Endothelial cell of hepatic sinusoid (primary cell): ENCODE measurements at regions not wholly inside any gene's neighbourhood (a gene's known extent, or its start where the extent isn't known, plus 50 kb on each side); places are given as distances from the start of the nearest gene placed in this dataset.

Experiments used
- in situ Hi-C: cut with HindIII; loops from 2 replicates; pipeline ENCODE4 v1.10.0; 2017; ENCODE audit warnings: low sequenced_read_pairs

DNA sequence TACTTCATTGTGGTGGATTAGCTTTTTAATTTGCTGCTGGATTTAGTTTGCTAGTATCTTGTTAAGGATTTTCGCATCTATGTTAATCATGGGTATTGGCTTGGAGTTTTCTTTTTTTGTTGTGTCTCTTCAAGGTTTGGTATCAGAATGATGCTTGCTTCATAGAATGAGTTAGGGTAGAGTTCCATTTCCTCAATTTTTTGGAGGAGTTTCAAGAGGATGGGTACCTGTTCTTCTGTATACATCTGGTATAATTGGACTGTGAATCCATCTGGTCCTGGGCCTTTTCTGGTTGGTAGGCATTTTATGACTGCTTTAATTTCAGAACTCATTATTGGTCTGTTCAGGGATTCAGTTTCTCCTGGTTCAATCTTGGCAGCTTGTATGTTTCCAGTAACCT lies 335.6 kb downstream of the EDEM1 start:
- in situ Hi-C loops = no loop called here

DNA sequence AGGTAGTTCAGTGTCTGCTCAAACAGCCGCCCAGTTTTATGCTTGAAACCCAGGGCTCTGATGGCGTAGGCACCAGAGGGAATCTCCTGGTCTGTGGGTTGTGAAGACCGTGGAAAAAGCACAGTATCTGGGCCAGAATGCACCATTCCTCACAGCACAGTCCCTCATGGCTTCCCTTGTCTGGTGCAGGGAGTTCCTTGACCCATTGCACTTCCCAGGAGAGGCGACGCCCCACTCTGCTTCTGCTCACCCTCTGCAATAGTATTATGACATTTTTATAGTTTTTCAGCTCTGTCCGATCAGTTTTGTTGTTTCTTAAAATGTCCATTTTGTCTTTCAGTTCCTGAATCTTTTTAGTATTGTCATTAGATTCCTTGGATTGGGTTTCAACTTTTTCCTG lies 343.5 kb downstream of the EDEM1 start:
- in situ Hi-C loops = no loop called here

DNA sequence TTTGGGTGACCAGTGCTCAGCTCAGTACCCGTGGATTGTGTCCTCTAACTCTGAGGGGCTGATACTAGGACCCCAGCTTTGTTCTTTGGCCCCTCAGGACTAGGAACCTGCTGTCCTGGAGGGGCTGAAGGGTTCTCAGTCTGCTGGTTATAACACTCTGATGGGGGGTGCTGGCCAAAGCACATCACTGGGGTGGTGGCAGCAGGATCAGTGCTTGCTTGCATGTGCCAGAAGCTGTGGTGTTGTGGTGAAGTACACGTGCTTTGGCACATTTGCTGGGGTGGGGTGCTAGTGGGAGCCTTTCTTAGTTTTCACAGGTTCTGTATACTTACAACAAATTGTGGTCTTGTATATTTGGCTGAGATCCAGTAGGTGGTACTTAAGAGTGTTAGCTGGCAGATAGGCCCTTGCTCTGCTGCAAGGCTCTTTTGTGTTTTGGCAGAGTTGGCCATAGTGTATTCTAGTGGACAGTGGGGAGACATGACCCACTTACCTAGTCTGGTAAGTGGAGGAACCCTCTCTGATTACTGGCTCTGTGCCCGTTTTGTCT lies 344.3 kb downstream of the EDEM1 start:
- in situ Hi-C loops = no loop called here

DNA sequence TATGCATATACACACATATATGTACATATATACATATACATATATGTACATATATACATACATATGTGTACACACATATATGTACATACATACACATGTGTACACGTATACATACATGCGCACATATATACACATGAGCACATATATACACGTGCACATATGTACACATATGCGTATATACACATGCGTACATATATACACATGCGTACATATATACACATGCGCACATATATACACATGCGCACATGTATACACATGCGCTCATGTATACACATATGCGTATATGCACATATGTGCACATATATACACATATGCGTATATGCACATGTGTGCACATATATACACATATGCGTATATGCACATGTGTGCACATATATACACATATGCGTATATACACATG lies 353.0 kb downstream of the EDEM1 start:
- in situ Hi-C loops = no loop called here

DNA sequence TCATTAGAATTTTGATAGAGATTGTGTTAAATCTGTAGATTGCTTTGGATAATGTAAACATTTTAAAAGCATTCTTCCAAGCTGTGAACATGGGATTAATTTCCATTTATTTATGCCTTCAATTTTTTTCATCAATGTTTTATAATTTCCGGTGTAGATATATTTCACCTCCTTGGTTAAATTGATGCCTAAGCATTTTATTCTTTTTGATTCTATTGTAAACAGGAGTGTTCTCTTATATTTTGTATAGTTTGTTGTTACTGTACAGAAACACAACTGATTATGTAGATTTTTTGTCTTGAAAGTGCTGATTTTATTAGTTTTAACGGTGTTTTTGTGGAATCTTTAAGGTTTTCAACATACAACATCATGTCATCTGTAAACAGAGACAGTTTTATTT lies 355.0 kb downstream of the EDEM1 start:
- in situ Hi-C loops = no loop called here

DNA sequence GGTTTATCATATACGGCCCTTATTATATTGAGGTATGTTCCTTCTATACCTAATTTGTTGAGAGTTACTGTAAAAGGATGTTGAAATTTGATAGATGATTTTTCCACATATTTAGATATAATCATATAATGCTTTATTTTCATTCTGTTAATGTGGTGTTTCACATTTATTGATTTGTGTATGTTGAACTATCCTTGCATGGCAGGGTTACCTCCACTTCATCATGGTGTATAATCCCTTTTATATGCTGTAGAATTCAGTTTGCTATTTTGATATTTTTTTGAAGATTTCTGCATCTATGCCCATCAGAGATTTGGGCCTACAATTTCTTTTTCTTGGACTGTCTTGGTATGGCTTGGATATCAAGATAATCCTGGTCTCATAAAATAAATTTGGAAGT lies 355.5 kb downstream of the EDEM1 start:
- in situ Hi-C loops = no loop called here

DNA sequence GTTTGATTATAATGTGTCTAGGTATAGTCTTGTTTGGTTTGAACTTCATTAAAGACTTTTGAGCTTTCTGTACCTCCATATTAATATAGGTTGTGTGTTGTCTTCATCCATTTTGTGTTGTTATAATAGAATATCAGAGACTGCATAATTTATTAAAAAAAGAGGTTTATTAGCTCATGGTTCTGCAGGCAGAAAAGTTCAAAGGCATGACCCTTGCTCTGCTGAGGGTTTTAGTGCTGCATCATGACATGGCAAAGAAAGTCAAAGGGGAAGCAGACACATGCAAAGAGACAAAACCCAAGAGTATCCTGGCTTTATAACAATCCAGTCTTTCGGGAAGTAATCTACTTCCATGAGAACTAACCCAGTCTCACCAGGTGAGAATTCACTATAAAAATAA lies 358.2 kb downstream of the EDEM1 start:
- in situ Hi-C loops = no loop called here

DNA sequence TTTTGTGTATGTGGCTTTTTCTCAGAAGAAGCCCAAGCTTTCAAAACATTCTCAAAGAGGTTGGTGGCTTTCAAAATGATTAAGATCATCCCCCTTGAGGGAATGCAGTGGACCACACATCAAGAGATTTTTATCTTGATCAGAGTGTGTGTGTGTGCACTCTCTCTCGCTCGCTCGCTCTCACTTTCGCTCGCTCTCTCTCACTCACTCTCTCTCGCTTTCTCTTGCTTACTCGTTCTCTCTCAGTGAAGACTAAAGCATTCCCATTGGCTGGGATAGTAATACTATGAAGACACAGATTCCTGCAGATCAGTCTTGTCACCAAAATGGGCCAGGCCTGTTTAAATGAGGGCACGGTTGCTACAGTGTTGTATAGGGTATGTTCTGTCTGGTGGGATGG lies 365.7 kb downstream of the EDEM1 start:
- in situ Hi-C loops = no loop called here

DNA sequence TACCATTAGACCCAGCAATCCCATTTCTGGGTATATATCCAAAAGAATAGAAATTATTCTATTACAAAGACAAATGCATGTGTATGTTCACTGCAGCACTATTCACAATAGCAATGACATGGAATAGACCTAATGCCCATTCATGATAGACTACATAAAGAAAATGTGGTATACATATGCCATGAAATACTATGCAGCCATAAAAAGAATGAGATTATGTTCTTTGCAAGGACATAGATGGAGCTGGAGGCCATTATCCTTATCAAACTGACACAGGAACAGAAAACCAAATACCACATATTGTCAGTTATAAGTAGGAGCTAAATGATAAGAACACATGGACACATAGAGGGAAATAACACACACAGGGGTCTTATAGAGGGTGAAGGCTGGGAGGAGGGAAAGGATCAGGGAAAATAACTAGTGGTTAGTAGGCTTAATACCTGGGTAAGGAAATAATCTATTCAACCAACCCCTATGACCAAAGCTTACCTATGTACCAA lies 366.8 kb downstream of the EDEM1 start:
- in situ Hi-C loops = no loop called here

DNA sequence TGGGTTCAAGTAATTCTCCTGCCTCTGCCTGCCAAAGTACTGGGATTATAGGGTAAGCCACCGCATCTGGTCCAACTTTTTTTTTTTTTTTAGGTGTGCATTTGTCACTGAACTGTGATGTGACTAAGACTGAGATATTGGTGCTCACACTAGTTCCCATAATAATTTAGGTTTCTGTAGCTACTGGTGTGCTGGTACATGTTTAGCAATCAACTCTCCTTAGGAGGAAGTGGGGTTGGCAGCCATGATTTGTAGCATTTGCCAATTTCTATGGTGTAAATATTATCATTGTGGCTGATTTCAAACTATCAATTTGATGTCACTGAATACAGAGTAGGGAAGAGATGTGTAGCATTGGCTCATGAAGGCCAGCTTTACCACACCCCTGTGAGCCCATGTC lies 372.7 kb downstream of the EDEM1 start:
- in situ Hi-C loops = no loop called here

DNA sequence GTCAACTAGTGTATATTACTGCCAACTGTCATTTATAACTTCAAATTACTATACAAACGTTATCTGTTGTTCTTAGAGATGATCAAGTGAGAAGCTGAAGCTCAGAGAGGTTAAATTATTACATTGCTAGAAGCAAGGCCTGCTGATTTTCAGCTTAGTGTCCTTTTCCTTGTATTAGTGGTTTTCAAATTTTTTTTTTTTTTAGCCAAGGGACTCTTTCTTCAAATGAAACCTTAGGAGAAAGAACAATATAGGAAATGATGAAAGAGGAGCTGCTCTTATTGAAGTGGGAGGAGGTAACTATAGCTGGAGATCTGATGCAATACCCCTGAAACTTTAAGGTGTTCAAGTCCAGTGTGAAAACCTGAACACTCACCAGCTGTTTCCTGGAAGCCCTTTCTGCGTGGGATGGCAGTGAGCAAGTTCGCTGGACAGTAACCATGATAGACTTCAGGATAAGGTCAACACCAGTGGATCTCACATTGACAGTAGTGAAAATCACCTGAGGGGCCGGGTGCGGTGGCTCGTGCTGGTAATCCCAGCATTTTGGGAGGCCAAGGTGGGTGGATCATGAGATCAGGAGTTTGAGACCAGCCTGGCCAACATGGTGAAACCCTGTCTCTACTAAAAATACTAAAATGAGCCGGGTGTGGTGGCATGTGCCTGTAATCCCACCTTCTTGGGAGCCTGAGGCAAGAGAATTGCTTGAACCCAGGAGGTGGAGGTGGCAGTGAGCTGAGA lies 376.2 kb downstream of the EDEM1 start:
- in situ Hi-C loops = no loop called here

DNA sequence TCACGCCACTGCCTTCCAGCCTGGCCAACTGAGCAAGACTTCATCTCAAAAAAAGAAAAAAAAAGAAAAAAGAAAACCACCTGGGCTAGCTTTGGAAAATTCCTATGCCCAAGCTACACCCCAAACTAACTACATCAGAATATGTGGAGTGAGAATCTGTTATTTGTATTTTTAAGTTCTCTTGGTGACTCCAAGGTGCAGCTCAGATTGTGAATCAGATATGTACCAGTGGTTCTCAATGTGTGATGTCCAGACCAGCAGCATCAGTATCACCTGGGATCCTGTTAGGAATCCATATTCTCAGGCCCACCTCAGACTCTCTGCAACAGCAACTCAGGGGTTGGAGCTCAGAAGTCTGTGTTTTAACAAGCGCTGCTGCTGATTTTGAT lies 376.8 kb downstream of the EDEM1 start:
- in situ Hi-C loops = no loop called here

DNA sequence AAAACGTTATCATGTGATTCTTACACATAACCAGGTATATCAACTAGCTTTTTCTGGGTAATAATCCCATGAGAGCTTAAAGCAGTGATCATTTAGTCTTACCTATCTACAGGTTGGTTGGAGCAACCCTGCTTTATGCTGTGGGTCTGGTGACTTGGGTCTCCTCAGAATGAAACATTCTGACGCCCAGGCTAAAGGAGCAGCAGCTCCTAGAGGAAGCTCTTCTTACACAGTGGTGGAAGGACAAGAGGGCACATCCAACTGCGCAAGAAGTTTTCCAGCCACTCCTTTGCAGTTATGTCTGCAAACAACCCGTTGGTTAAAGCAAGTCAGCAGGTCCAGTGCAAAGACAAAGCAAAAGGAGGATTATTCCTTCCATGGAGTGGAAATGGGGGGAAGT lies 377.5 kb downstream of the EDEM1 start:
- in situ Hi-C loops = no loop called here

DNA sequence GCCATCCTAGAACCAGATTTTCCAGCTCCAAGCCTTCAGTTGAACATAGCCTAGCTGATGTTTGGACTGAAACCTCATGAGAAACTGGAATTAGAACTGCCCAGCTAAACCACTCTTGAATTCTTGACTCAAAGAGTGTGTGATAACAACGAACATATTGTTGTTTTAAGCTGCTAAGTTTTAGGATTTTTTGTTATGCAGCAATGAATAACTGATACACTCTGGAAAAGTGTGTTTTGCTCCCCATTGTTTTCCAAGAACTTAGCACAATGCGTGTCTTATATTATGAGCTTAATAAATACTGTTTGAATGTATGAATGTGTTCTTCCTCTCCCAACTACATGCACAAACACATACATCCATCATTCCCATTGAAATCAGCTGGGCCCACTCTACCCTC lies 379.6 kb downstream of the EDEM1 start:
- in situ Hi-C loops = no loop called here

DNA sequence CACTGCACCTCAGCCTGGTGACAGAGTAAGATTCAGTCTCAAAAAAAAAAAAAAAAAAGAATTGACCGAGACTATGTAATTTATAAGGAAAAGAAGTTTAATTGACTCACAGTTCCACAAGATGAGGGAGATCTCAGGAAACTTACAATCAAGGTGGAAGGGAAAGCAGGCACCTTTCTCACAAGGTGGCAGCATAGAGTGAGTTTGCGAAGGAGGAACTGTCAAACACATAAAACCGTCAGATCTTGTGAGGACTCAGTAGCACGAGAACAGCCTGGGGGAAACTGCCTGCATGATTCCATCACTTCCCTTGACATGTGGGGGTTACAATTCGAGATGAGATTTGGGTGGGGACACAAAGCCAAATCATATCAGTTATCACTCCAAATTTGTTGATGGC lies 380.9 kb downstream of the EDEM1 start:
- in situ Hi-C loops = no loop called here

DNA sequence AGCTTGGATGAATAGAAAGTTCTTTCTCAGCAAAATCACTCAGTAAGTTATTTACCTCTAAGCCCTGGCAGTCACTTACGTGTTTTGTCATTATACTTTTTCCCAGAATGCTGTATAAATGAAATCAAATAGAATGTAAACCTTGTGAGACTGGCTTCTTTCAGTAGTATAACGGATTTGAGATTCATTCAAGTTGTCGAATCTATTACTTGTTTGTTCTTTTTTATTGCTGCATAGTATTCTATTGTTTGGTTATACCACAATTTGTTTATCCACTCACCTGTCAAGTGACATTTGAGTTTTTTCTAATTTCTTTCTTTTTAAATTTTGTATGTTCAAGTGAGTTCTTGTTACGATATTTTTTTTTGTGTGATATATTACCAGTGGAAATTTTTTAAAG lies 381.6 kb downstream of the EDEM1 start:
- in situ Hi-C loops = no loop called here

DNA sequence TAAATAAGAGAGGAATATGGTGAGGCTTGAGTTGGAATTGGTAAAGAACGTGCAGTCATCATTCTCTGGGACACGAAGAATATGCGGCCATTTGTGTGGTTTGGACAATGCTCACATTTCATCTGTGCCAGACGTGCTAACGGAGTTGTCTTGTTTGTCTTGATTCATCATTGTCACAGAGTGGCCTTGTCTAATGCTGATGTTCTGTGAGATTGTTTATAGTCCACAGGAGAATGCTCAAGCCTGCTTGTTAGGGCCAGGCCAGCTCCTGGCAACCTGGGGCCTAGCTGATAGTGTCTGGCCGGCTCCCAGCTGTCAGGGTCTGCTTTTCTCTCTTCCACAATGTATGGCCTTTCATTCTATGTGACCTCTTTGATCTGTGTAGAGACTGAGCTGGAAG lies 384.7 kb downstream of the EDEM1 start:
- in situ Hi-C loops = no loop called here

DNA sequence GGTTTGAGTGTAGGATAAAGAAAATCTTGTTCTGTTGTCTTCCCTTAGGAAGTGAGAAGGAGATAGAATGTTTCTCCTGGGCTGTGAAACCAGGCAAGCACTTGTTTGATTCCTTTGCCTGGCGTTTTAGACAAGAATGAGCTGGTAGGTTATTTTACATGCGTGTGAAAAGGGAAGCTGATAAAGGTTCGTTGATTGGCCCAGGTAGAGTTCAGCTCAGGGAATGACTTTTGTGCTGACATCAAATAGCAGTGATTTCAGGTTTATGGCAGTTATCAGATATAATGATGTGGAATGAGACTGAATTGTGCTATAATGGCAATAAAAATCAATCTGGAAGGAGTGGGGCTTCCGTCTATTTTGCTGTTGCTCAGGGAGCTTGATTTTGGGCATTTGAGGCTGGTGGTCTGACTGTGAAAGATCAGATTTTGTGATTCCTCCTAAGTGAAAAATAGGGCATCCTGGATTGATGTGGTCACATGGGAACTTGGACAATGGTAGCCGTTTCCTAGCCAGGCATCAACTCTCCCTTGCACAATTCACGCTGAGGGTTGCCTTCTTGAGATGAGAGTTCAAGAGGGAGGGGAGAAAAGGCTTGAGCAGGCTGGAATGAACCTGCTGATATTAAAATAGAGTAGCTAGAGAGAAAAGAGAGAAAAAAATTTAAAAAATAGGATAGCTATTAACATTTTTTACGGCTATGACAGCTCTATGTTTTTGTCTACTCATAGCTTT lies 388.9 kb downstream of the EDEM1 start:
- in situ Hi-C loops = no loop called here

DNA sequence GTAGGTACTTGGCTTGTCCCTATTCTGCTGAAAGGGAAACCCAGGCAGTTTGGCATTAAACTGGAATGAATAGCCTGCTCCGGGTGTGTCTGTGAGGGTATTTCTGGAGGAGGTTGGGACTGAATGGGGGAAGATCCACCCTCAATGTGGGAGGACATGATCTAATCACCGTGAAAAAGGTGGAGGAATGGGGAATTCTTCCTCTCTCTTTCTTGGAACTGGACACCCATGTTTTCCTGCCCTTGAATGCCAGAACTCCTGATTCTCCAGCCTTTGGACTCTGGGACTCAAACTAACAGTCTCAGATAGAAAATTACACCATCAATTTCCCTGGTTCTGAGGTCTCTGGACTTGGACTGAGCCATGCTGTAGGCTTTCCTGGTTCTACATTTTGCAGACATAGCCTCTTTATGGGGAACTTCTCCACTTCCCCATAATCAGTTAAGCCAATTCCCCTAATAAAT lies 391.7 kb downstream of the EDEM1 start:
- in situ Hi-C loops = no loop called here

DNA sequence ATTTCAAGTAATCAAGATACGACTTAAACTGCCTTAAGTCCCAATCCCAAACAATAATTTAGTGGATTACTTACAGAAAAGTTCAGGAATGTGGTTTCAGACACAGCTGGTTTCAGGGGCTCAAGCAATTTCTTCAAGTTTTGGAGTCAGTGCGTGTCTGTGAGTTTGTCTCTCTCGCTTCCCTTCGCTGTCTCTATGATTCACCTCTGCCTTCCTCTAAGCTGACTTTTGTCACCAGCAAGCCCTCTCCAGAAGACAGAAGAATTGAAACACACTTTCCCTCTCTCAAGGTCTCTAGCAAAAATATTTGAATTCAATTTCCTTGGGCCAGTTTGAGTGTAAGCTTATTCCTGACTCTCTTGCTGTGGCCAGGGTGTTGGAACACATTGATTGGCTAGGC lies 392.4 kb downstream of the EDEM1 start:
- in situ Hi-C loops = no loop called here

DNA sequence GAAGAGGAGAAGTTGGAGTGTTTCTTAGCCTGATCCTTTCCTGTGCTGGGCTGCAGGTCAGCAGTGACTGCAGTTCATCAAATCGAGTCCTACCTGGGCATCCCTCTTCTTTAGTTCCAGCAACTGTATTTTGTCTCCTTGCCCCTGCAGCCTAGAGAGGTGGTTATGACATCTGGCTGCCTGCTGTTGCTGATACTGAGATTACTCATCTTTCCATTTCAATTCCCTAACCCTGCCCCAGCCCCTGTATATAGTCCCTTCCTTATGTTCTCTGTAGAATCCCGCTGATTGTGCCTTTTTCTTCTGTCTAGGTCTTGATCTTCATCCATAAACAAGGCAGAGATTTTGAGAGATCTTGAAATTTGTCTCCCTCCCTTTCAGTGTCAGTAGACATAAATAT lies 393.3 kb downstream of the EDEM1 start:
- in situ Hi-C loops = no loop called here

DNA sequence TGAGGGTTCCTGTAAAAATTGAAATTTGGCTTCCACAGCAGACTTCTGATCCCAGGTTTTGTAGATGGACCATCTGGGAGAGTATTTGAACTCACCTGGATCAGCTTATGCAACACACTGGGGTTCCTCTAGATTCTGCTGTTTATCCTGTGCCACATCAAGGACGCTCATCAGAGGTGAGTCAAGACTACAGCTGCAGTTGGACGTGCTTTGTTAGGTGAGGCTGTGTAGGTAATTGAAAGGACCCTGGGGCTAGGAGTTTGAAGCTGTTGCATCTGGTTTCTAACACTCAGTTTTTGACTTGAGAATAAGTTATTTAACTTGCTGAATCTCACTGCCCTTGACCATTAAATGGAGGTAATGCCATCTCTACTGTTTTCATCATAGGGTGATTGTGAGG lies 394.2 kb downstream of the EDEM1 start:
- in situ Hi-C loops = no loop called here
